BE2C (cell line): ENCODE measurements at regions not wholly inside any gene's neighbourhood (a gene's known extent, or its start where the extent isn't known, plus 50 kb on each side); places are given as distances from the start of the nearest gene placed in this dataset.

ENCODE experiments used
- DNase-seq: peaks from one replicate; pipeline ENCODE4 v3.0.0-alpha.2; 2020
- H3K27me3 ChIP-seq: fragments of 250-450 bp; sonication (Bioruptor Pico); 2 replicates; pipeline ENCODE4 v1.5.1; 2020; ENCODE audit warnings: mild to moderate bottlenecking
- H3K36me3 ChIP-seq: fragments of 250-450 bp; sonication (Bioruptor Pico); 2 replicates; pipeline ENCODE4 v1.5.1; 2020; ENCODE audit warnings: mild to moderate bottlenecking
- H3K4me1 ChIP-seq: fragments of 250-450 bp; sonication (Bioruptor Pico); 2 replicates; pipeline ENCODE4 v1.5.1; 2020
- H3K4me3 ChIP-seq: 2 replicates; pipeline ENCODE4 v1.5.1; 2011; ENCODE audit warnings: low read depth, low read length
- H3K9me3 ChIP-seq: fragments of 250-450 bp; sonication (Bioruptor Pico); 2 replicates; pipeline ENCODE4 v1.5.1; 2020
- CTCF ChIP-seq: IDR thresholded peaks from 2 replicates; pipeline ENCODE4 v1.5.1; 2012; ENCODE audit warnings: mild to moderate bottlenecking, low read depth, low read length

- no peak overlapping the region for H3K4me3 ChIP-seq
- H3K4me1 ChIP-seq = no peaks in the 10 kb centered on the region
- no peaks in the 10 kb centered on the region for H3K36me3 ChIP-seq
- no peak for TF ChIP-seq CTCF
- no peaks in the 10 kb centered on the region for H3K27me3 ChIP-seq
- no peaks in the 10 kb centered on the region for H3K9me3 ChIP-seq
- DNase-seq = no peak
These were observed 165.2 kb downstream of the TMEM38B start for GRCh38 chr9:105859428-105860091.

GRCh38 chr9:105860516-105860915 is 166.2 kb downstream of the TMEM38B start:
- Histone ChIP-seq H3K36me3 (no peaks in the 10 kb centered on the region), H3K4me3 (no peak overlapping the region), H3K9me3 (no peaks in the 10 kb centered on the region), H3K4me1 (no peaks in the 10 kb centered on the region), H3K27me3 (no peaks in the 10 kb centered on the region)
- no peak for TF ChIP-seq CTCF
- no peak for DNase-seq

- Histone ChIP-seq H3K36me3 (no peaks in the 10 kb centered on the region), H3K4me1 (no peaks in the 10 kb centered on the region), H3K4me3 (no peak overlapping the region), H3K27me3 (no peaks in the 10 kb centered on the region), H3K9me3 (no peaks in the 10 kb centered on the region)
- no peak for TF ChIP-seq CTCF
- no peak for DNase-seq
These were observed 167.6 kb downstream of the TMEM38B start for GRCh38 chr9:105861972-105862371.

- H3K36me3 ChIP-seq = no peaks in the 10 kb centered on the region
- no peak for DNase-seq
- no peak overlapping the region for H3K4me3 ChIP-seq
- no peak for TF ChIP-seq CTCF
- H3K9me3 ChIP-seq = no peaks in the 10 kb centered on the region
- H3K4me1 ChIP-seq = no peaks in the 10 kb centered on the region
- no peaks in the 10 kb centered on the region for H3K27me3 ChIP-seq
These were observed 170.0 kb downstream of the TMEM38B start for GRCh38 chr9:105864248-105864898.

GRCh38 chr9:105865285-105865684 is 170.9 kb downstream of the TMEM38B start:
- Histone ChIP-seq H3K27me3 (no peaks in the 10 kb centered on the region), H3K4me1 (no peaks in the 10 kb centered on the region), H3K4me3 (no peak overlapping the region), H3K36me3 (no peaks in the 10 kb centered on the region), H3K9me3 (no peaks in the 10 kb centered on the region)
- no peak for TF ChIP-seq CTCF
- no peak for DNase-seq

- no peak overlapping the region for H3K4me3 ChIP-seq
- no peaks in the 10 kb centered on the region for H3K4me1 ChIP-seq
- no peaks in the 10 kb centered on the region for H3K9me3 ChIP-seq
- TF ChIP-seq CTCF = no peak
- DNase-seq = no peak
- no peaks in the 10 kb centered on the region for H3K36me3 ChIP-seq
- no peaks in the 10 kb centered on the region for H3K27me3 ChIP-seq
These were observed 177.2 kb downstream of the TMEM38B start for GRCh38 chr9:105871540-105871939.
